Activated T-cell treated with anti-CD3 and anti-CD28 coated beads, Interleukin-2, amount 50 U/mL, for 4 hours (primary cell): ENCODE measurements at regions not wholly inside any gene's neighbourhood (a gene's known extent, or its start where the extent isn't known, plus 50 kb on each side); places are given as distances from the start of the nearest gene placed in this dataset.
"Not testable (repeated sequence)": the region's sequence is repeated elsewhere in the genome, so short reads cannot be mapped to it uniquely, and the experiment has no call there.

Experiments used
- ATAC-seq, 2 donors: fragments of 200-7000 bp; cut with Tn5 transposase; one replicate each; pipeline ENCODE4 v1.10.0; 2021
- DNase-seq: peaks from one replicate; pipeline ENCODE4 v3.0.0-alpha.2; 2020
- H3K27me3 Mint-ChIP-seq: one replicate; pipeline ENCODE4 v1.8.0; 2021; ENCODE audit warnings: low read depth, mixed read lengths
- H3K36me3 Mint-ChIP-seq: one replicate; pipeline ENCODE4 v1.8.0; 2022; ENCODE audit warnings: mixed read lengths; ENCODE audit not compliant: insufficient read depth
- H3K4me1 Mint-ChIP-seq: one replicate; pipeline ENCODE4 v1.8.0; 2021; ENCODE audit warnings: low read depth, mixed read lengths
- H3K4me3 Mint-ChIP-seq: one replicate; pipeline ENCODE4 v1.8.0; 2021; ENCODE audit warnings: mild to moderate bottlenecking, moderate library complexity, mixed read lengths
- H3K9me3 Mint-ChIP-seq: one replicate; pipeline ENCODE4 v1.8.0; 2021; ENCODE audit warnings: mixed read lengths

DNA sequence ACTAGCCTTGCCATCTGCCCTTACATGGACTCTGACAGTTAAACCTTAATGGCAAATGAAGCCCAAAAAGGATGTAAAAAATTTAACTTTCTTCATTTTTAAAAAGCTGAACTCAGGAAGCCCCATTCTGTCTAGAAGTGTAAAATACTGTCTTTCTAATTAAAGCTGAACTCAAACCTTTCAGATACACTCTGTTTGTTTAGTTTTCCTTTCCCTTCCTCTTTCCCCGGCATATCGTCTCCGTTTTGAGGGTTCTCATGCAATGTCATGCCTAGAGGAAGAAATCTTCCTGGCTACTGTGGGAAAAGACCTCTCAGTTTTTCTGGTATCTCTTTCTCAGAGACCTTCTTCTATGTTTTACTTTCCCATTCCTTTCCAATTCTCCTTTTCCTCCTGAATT is 841.5 kb downstream of the DTWD2 start:
- DNase-seq (no peak), ATAC-seq (no peak)
- no peaks in the 10 kb centered on the region for H3K4me1 Mint-ChIP-seq
- H3K36me3 Mint-ChIP-seq: no peaks in the 10 kb centered on the region
- no peak overlapping the region for H3K4me3 Mint-ChIP-seq
- H3K9me3 Mint-ChIP-seq: peaks cover 16% of the 10 kb centered on the region
- no peaks in the 10 kb centered on the region for H3K27me3 Mint-ChIP-seq

- H3K4me3 Mint-ChIP-seq: no peak overlapping the region
- no peaks in the 10 kb centered on the region for H3K27me3 Mint-ChIP-seq
- ATAC-seq (no peak), DNase-seq (no peak)
- H3K4me1 Mint-ChIP-seq: no peaks in the 10 kb centered on the region
- peaks cover 20% of the 10 kb centered on the region for H3K9me3 Mint-ChIP-seq
- no peaks in the 10 kb centered on the region for H3K36me3 Mint-ChIP-seq
These were observed 843.8 kb downstream of the DTWD2 start for GRCh38 chr5:118144540-118144939.

DNA sequence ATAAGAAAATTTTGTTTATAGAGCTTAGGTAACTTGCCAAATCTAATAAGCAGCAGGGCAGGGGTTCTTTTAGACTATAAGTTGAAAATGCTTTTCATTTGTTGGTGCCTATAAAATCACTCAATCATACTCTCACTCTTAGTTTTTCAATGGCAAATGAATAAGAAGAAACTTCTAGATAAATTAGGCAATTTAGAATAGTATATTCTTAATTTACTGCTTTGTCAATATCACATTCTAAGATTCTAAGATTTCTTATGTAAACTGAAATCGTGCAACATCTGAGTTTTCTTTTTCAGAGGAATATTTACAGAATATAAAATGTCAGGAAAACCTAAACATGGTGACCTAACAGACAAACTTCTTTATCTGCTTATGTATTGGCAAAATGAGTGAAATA is 849.0 kb downstream of the DTWD2 start:
- DNase-seq (no peak), ATAC-seq (no peak)
- Mint-ChIP-seq H3K36me3 (no peaks in the 10 kb centered on the region), H3K9me3 (peaks cover 8% of the 10 kb centered on the region), H3K4me3 (no peak overlapping the region), H3K4me1 (no peaks in the 10 kb centered on the region), H3K27me3 (no peaks in the 10 kb centered on the region)

DNA sequence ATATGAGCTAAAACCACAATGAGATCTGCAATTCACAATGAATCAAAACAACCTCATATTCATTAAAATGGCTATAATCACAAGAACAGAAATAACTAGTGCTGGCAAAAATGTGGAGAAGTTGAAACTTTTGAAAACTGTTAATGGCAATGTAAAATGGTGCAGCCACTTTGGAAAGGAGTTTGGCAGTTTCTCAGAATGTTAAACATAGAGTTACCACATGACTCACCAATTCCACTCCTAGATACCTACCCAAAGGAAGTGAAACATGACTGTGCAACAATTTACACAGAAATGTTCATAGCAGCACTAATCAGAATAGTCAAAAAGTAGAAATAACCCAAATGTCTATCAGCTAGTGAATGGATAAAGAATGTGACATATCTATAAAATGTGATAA is 862.2 kb downstream of the DTWD2 start:
- no peak overlapping the region for H3K4me3 Mint-ChIP-seq
- no peaks in the 10 kb centered on the region for H3K27me3 Mint-ChIP-seq
- H3K36me3 Mint-ChIP-seq: no peaks in the 10 kb centered on the region
- ATAC-seq: no peak
- H3K4me1 Mint-ChIP-seq: no peaks in the 10 kb centered on the region
- no peak for DNase-seq
- H3K9me3 Mint-ChIP-seq: peaks cover 5% of the 10 kb centered on the region

GRCh38 chr5:118125687-118126086 is 862.7 kb downstream of the DTWD2 start:
- ATAC-seq (no peak), DNase-seq (no peak)
- H3K4me1 Mint-ChIP-seq: no peaks in the 10 kb centered on the region
- H3K4me3 Mint-ChIP-seq: no peak overlapping the region
- no peaks in the 10 kb centered on the region for H3K27me3 Mint-ChIP-seq
- no peaks in the 10 kb centered on the region for H3K36me3 Mint-ChIP-seq
- H3K9me3 Mint-ChIP-seq: peaks cover 5% of the 10 kb centered on the region

DNA sequence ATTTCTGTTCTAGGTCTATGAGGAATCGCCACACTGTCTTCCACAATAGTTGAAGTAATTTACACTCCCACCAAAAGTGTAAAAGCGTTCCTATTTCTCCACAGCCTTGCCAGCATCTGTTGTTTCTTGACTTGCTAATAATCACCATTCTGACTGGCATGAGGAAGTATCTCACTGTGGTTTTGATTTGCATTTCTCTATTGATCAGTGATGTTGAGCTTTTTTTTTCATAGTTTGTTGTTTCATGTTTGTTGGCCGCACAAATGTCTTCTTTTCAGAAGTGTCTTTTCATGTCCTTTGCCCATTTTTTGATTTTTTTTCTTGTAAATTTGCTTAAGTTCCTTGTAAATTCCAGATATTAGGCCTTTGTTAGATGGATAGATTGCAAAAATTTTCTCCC is 867.1 kb downstream of the DTWD2 start:
- no peak overlapping the region for H3K4me3 Mint-ChIP-seq
- peaks cover 8% of the 10 kb centered on the region for H3K9me3 Mint-ChIP-seq
- no peaks in the 10 kb centered on the region for H3K27me3 Mint-ChIP-seq
- ATAC-seq (no peak), DNase-seq (no peak)
- H3K36me3 Mint-ChIP-seq: no peaks in the 10 kb centered on the region
- H3K4me1 Mint-ChIP-seq: no peaks in the 10 kb centered on the region

DNA sequence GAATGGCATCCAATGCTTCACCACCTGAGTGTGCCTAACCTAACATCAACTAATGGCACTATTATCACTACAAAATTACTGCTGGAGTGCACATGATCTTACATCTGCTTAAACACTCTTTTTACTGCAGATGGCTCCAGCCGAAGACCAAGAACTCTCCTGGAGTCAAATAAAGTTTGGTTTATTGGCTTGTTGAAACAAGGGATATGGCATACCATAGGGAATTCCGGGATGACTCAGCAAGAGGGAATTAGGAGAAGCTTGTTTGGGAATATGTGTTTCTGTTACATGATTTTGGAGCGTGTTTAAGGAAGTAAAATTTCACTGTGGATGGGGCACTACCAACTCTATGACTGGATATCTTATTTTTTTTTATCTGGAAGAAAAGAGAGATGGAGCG is 872.6 kb downstream of the DTWD2 start:
- no peak for ATAC-seq
- no peaks in the 10 kb centered on the region for H3K4me1 Mint-ChIP-seq
- H3K36me3 Mint-ChIP-seq: no peaks in the 10 kb centered on the region
- no peaks in the 10 kb centered on the region for H3K27me3 Mint-ChIP-seq
- H3K4me3 Mint-ChIP-seq: no peak overlapping the region
- peaks cover 8% of the 10 kb centered on the region for H3K9me3 Mint-ChIP-seq
- no peak for DNase-seq

DNA sequence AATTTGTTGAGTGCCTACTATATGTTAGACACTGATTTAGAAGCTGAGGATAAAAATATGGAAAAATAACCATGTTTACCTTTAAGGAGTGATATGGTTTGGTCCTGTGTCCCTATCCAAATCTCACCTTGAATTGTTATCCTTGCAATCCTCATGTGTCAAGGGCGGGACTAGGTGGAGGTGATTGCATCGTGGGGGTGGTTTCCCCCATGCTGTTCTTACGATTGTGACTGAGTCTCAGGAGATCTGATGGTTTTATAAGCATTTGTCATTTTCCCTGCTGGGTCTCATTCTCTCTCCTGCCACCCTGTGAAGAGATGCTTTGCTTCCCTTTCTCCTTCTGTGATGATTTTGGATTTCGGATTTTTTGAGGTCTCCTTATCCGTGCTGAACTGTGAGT is 876.4 kb downstream of the DTWD2 start:
- H3K4me3 Mint-ChIP-seq: no peak overlapping the region
- peaks cover 6% of the 10 kb centered on the region for H3K9me3 Mint-ChIP-seq
- ATAC-seq (no peak), DNase-seq (no peak)
- no peaks in the 10 kb centered on the region for H3K27me3 Mint-ChIP-seq
- H3K4me1 Mint-ChIP-seq: no peaks in the 10 kb centered on the region
- H3K36me3 Mint-ChIP-seq: no peaks in the 10 kb centered on the region

DNA sequence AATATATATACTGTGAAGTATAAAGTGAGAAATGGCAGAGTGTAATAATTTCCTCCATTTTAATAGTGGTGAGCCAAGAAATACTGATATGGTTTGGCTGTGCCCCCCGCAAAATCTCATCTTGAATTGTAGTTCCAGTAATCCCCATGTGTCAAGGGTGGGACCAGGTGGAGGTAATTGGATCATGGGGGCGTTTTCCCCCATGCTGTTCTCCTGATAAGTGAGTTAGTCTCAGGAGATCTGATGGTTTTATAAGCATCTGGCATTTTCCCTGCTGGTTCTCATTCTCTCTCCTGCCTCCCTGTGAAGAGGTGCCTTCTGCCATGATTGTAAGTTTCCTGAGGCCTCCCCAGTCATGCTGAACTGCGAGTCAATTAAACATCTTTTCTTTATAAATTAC is 881.1 kb downstream of the DTWD2 start:
- not testable (repeated sequence) for H3K4me1 Mint-ChIP-seq, ATAC-seq, H3K36me3 Mint-ChIP-seq, H3K27me3 Mint-ChIP-seq, DNase-seq, H3K4me3 Mint-ChIP-seq, H3K9me3 Mint-ChIP-seq

DNA sequence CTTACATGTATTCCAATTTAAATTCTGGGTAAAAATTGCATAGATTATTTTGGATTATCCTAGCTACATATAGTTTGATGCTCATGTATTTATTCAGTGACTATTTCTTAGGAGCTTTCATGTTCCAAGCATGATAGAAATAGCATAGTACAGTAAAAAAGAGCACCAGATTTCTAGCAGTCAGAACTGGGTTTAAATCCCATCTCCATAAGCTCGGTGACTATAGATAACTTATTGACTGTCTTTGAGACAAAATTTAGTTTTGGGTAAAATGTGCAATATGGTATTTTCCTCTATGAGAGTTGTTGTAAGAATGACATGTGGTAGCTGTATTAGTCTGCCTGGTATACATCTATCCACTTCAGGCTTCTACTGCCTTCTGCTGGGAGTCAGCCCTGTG is 889.6 kb downstream of the DTWD2 start:
- ATAC-seq (no peak), DNase-seq (no peak)
- no peaks in the 10 kb centered on the region for H3K36me3 Mint-ChIP-seq
- no peaks in the 10 kb centered on the region for H3K9me3 Mint-ChIP-seq
- no peaks in the 10 kb centered on the region for H3K27me3 Mint-ChIP-seq
- H3K4me3 Mint-ChIP-seq: no peak overlapping the region
- H3K4me1 Mint-ChIP-seq: no peaks in the 10 kb centered on the region

DNA sequence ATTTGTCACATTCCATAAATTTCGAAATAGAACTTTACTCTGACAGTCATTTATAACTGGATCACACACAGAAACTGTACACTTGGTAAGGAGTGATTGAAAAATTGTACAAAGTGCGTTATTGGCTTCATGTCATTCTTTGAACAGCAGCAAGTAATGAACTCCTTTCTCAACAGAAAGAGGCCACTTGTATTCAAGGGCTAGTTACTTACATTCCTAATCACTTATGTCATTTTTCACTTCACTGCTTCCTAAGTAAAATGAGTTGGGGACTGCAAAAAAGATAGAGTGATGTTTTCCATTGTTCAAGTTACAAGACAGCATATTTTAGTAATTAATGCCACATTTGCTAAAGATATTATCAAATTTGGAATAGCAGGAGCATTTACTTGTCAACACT is 893.2 kb downstream of the DTWD2 start:
- Mint-ChIP-seq H3K36me3 (no peaks in the 10 kb centered on the region), H3K9me3 (no peaks in the 10 kb centered on the region), H3K4me3 (no peak overlapping the region), H3K4me1 (no peaks in the 10 kb centered on the region), H3K27me3 (no peaks in the 10 kb centered on the region)
- ATAC-seq: no peak
- DNase-seq: no peak

DNA sequence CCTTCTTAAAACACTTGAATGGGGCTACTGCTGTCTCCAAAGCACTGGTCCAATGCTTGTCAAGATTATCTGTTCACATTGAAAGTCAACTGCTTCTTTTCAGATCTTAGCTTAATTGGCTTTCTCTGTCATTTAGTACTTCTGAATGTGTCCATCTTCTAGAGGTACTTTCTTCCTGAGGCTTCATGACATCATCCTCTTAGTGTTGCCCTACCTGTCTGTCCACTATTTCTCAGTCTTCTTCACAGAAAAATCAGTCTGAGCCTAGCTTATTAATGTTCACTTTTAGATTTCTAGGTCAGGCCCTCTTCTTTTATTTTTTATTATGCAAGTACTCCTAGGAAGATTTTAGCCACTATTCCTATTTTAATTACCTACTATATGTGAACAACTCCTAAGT is 899.9 kb downstream of the DTWD2 start:
- no peaks in the 10 kb centered on the region for H3K36me3 Mint-ChIP-seq
- H3K4me3 Mint-ChIP-seq: no peak overlapping the region
- no peaks in the 10 kb centered on the region for H3K4me1 Mint-ChIP-seq
- no peaks in the 10 kb centered on the region for H3K27me3 Mint-ChIP-seq
- H3K9me3 Mint-ChIP-seq: peaks cover 4% of the 10 kb centered on the region
- ATAC-seq (no peak), DNase-seq (no peak)

- peaks cover 27% of the 10 kb centered on the region for H3K9me3 Mint-ChIP-seq
- no peaks in the 10 kb centered on the region for H3K36me3 Mint-ChIP-seq
- ATAC-seq (no peak), DNase-seq (no peak)
- no peaks in the 10 kb centered on the region for H3K4me1 Mint-ChIP-seq
- H3K4me3 Mint-ChIP-seq: no peak overlapping the region
- H3K27me3 Mint-ChIP-seq: no peaks in the 10 kb centered on the region
These were observed 911.9 kb downstream of the DTWD2 start for GRCh38 chr5:118076490-118076889.

GRCh38 chr5:118070041-118070440 is 918.3 kb downstream of the DTWD2 start:
- Mint-ChIP-seq H3K4me1 (no peaks in the 10 kb centered on the region), H3K4me3 (no peak overlapping the region), H3K9me3 (peaks cover 10% of the 10 kb centered on the region), H3K36me3 (no peaks in the 10 kb centered on the region), H3K27me3 (no peaks in the 10 kb centered on the region)
- ATAC-seq: no peak
- no peak for DNase-seq

DNA sequence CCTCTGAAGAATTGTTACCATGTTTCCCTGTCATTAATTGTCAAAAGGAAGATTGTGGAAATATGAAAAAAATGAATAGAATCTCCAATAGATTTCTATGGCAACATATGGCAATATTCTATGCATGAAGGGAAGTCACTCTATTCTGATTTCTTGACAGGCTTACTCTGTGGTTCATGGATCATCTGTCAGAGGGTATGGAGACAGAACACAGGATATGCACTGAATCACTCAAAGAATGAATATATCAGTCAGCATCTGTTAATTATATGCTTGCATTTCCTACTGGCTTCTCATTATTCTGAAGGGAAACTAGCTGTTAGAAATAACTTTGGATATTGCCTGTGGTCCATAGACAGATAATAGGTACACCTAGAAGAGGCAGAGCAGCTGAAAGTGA is 918.9 kb downstream of the DTWD2 start:
- H3K4me1 Mint-ChIP-seq: no peaks in the 10 kb centered on the region
- DNase-seq: no peak
- no peak overlapping the region for H3K4me3 Mint-ChIP-seq
- no peak for ATAC-seq
- no peaks in the 10 kb centered on the region for H3K36me3 Mint-ChIP-seq
- peaks cover 10% of the 10 kb centered on the region for H3K9me3 Mint-ChIP-seq
- H3K27me3 Mint-ChIP-seq: no peaks in the 10 kb centered on the region

DNA sequence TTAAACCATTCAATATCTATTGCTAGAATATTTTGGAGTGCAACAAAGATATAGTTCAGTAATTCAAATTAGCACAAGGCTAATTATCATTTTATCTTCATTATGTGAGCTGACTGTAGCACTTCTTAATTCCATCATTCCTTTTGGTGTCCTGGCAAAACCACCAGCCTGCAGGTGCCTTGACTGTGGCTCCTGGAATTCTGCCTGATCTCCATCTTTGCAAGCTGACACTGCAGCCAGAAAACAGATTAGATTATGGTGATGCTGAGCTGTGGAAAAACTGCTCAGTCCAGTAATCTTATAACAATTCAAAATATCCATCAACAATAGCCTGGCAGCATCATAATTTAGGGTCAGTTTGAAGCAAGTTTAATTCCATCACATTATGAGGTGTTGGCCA is 919.5 kb downstream of the DTWD2 start:
- Mint-ChIP-seq H3K36me3 (no peaks in the 10 kb centered on the region), H3K4me1 (no peaks in the 10 kb centered on the region), H3K27me3 (no peaks in the 10 kb centered on the region), H3K4me3 (no peak overlapping the region), H3K9me3 (peaks cover 6% of the 10 kb centered on the region)
- DNase-seq (no peak), ATAC-seq (no peak)
